ENCODE measurements at regions not wholly inside any gene's neighbourhood (a gene's known extent, or its start where the extent isn't known, plus 50 kb on each side); places are given as distances from the start of the nearest gene placed in this dataset.

GRCh38 chr18:77705301-77705700 is 455.7 kb downstream of the GALR1 start:
- no peak for TF ChIP-seq CTCF (IDR thresholded peaks at IDR 0.05)
- no peak for TF ChIP-seq POLR2A (IDR thresholded peaks at IDR 0.05)
